ENCODE measurements at regions not wholly inside any gene's neighbourhood (a gene's known extent, or its start where the extent isn't known, plus 50 kb on each side); places are given as distances from the start of the nearest gene placed in this dataset.

DNA sequence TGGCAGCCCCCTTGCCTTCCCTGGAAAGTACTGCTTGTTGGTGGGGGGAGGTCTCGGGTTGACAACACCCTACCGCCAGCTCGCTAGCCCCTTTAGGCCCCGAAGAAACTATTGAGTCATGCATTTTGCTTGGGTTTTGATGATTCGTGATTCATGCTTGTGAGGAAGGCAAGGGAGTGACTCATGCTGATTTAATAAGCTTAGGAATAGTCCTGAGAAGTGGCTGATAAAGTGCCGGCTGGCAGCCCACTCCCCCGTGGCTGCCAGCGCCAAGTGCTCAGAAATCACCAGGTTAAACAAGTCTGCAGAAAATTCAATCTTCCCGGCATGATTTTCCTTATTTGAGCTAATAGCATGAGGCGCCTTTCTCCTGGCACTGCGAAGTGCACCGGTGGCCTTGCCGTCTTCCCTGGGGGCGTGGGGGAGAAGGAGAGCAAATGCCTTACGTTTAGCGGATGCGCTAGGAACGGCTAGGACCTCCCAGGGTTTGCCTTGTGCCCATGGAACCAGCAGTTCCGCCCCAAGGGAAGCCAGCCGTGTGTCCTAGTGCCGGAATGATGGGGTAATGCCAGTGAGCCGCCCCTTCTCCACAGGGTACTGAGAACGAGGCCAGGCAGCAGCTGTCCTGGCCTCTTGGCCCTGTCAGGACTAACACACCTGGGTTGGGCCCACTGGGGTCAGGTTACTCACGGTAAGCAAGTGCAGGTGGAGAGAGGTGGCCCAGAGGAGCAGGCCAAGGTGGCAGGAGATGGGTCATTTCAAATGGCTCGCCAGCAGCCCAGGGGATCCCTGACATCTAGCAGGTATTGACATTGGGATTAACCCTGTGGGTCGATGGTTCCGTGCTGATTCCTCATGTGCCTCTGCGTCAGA lies 151.9 kb downstream of the MACROH2A1 start:
- no peak for TF ChIP-seq CTCF (IDR thresholded peaks at IDR 0.05; ENCODE audit: insufficient read depth, low read length, poor library complexity, severe bottlenecking)
- TF ChIP-seq EZH2phosphoT487 (conservative IDR thresholded peaks at IDR 0.05; ENCODE audit: low read length) = no peak

All from SU-DHL-6 (cell line).